Fibroblast of villous mesenchyme (primary cell): ENCODE measurements at regions not wholly inside any gene's neighbourhood (a gene's known extent, or its start where the extent isn't known, plus 50 kb on each side); places are given as distances from the start of the nearest gene placed in this dataset.

ENCODE experiments used
- DNase-seq: peaks from one replicate; pipeline ENCODE4 v3.0.0-alpha.2; 2010; ENCODE audit warnings: low read depth
- H3K4me3 ChIP-seq: 2 replicates; pipeline ENCODE4 v1.5.1; 2011; ENCODE audit warnings: low read depth, mild to moderate bottlenecking, low read length
- CTCF ChIP-seq: IDR thresholded peaks from 2 replicates; pipeline ENCODE4 v1.5.1; 2012; ENCODE audit warnings: low read depth, mild to moderate bottlenecking, low read length; ENCODE audit not compliant: insufficient read depth

DNA sequence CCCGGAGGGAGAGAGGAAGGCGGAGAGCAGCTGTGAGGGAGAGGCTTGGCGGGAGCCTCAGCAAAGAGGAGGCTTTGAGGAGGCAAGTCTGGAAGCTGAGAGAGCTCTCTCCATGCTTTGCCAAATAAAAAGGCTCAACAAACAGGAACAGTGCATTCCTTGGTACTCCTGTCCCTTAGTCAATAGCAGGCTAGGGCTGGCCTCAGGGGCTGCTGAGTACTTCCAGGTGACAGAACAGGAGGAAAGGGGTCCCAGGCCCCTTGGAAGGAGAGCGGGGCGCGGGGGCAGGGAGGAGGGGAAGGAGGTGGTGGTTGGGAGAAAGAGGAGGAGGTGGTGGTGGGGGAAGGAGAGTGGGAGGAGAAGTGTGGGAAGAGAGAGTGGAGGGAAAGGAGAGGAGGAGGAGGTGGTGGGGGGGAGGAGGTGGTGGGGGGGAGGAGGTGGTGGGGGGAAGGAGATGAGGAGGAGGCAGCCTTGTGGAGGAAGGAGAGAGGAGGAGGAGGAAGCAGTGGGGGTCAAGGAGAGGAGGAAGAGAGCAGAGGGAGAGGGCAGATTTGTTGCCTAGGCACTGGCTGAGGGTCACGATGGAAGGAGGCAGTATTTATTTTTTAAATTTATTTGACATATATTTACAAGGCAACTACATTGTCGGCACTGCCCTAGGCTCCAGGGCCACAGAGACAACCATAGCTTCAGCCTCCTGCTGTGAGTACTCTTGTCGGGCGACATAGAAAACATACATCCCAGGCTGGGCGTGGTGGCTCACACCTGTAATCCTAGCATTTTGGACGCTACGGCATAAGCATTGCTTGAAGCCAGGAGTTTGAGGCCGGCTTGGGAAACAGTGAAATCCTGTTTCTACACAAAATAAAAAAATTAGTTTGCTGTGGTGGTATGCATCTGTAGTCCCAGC is 74.2 kb upstream of the ZBED5 start:
- peak overlapping the region; percentile 69 for H3K4me3 ChIP-seq
- TF ChIP-seq CTCF: no peak
- DNase-seq: no peak

DNA sequence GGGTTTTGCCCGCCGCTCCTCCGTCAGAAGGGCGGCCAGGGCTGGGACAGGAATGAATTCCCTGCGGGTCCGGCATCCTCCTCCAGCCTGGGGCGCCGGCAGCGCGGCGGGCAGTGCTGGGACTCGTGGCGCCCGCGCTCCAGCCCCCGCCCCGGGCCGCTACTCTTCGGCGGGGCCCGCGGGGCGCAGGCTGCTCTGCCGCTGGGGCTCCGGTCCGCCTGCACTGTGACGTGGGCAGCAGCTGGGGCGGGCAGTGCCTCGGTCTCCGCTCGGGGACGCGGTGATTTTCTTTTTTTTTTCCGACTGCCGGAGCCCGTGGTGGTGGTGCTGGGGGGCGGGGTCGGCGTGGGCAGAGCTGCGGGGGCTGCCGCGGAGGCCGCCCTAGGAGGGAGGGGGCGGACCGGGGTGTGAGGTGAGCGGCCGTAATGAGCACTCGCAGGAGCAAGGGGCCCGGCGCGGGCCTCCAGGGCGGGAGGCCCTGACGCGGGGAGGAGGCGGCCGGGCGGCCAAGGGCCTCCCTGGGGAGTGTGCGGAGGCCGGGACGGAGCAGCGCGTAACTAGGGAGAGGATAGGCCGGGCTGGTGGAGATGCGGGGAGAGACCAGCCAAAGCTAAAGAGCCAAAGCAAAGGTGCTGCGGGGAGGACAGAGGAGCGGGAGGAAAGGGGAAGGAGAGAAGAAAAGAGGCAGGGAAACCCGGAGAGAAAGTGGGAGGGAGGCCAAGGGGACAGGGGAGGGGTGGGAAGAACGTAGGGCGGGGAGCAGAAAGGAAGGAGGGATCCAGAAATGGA is 73.3 kb upstream of the ZBED5 start:
- peak; percentile 84 for DNase-seq
- no peak for TF ChIP-seq CTCF
- H3K4me3 ChIP-seq: peak overlapping the region; percentile 69

- peak; percentile 52 for DNase-seq
- peak; percentile 9 for TF ChIP-seq CTCF
- H3K4me3 ChIP-seq: peak overlapping the region; percentile 69
These were observed 72.5 kb upstream of the ZBED5 start for GRCh38 chr11:10930224-10930971.

DNA sequence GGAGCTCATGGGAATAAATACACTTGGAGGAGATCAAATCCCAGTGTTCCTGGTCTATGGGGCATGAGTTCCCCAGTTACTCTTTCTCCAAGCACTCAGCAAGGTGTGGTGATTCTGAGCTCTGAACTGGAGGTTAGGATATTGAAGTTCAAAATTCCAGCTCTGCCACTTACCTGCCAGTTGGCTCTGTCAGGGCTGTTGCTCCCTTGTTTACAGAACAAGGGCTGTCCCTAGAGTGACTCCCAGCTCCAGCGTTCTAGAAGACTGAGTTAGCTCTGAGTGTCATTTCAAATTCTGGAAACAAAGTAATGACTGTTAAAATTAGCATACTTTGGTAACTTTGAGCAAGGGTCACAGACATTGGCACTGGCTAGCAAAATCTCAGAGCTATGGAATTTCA is 69.7 kb upstream of the ZBED5 start:
- no peak overlapping the region for H3K4me3 ChIP-seq
- TF ChIP-seq CTCF: no peak
- DNase-seq: no peak

GRCh38 chr11:10926801-10927211 is 69.0 kb upstream of the ZBED5 start:
- no peak for DNase-seq
- TF ChIP-seq CTCF: no peak
- no peak overlapping the region for H3K4me3 ChIP-seq

- no peak for DNase-seq
- TF ChIP-seq CTCF: no peak
- H3K4me3 ChIP-seq: no peak overlapping the region
These were observed 67.5 kb upstream of the ZBED5 start for GRCh38 chr11:10925149-10925926.
